Neural progenitor cell (in vitro differentiated cells): ENCODE measurements at regions not wholly inside any gene's neighbourhood (a gene's known extent, or its start where the extent isn't known, plus 50 kb on each side); places are given as distances from the start of the nearest gene placed in this dataset.

ENCODE experiments used
- DNase-seq: peaks from one replicate; pipeline ENCODE4 v3.0.0-alpha.2; 2016; ENCODE audit warnings: low spot score
- H2AFZ ChIP-seq: fragments of 200-600 bp; sonication (generic); replicated peaks from 2 replicates; pipeline ENCODE4 v1.6.1; 2016; ENCODE audit warnings: antibody characterized with exemption
- H3F3A ChIP-seq: fragments of 200-600 bp; sonication (generic); 2 replicates; pipeline ENCODE4 v1.6.1; 2016; ENCODE audit warnings: antibody characterized with exemption, low read depth
- H3K27ac ChIP-seq: fragments of 200-600 bp; sonication (generic); 2 replicates; pipeline ENCODE4 v1.5.1; 2016; ENCODE audit warnings: mild to moderate bottlenecking
- H3K27me3 ChIP-seq: fragments of 200-600 bp; sonication (generic); 2 replicates; pipeline ENCODE4 v1.6.1; 2016; ENCODE audit warnings: mild to moderate bottlenecking, moderate library complexity
- H3K36me3 ChIP-seq: fragments of 200-600 bp; sonication (generic); 2 replicates; pipeline ENCODE4 v1.5.1; 2016
- H3K4me1 ChIP-seq: fragments of 200-600 bp; sonication (generic); 2 replicates; pipeline ENCODE4 v1.6.1; 2016; ENCODE audit warnings: mixed run types
- H3K4me2 ChIP-seq: fragments of 200-600 bp; sonication (generic); 2 replicates; pipeline ENCODE4 v1.6.1; 2016
- H3K4me3 ChIP-seq: fragments of 200-600 bp; sonication (generic); 2 replicates; pipeline ENCODE4 v1.5.1; 2016
- H3K79me2 ChIP-seq: fragments of 200-600 bp; sonication (generic); 2 replicates; pipeline ENCODE4 v1.6.1; 2016; ENCODE audit warnings: low read depth
- H3K9ac ChIP-seq: fragments of 200-600 bp; sonication (generic); 2 replicates; pipeline ENCODE4 v1.6.1; 2016
- H3K9me3 ChIP-seq: fragments of 200-600 bp; sonication (generic); 2 replicates; pipeline ENCODE4 v1.5.1; 2016; ENCODE audit warnings: low read depth
- H4K20me1 ChIP-seq: fragments of 200-600 bp; sonication (generic); 2 replicates; pipeline ENCODE4 v1.6.1; 2016; ENCODE audit warnings: low read depth
- H3K27ac Mint-ChIP-seq: 3 replicates; pipeline ENCODE4 v1.8.0; 2021; ENCODE audit warnings: mixed read lengths
- H3K27me3 Mint-ChIP-seq: 2 replicates; pipeline ENCODE4 v1.8.0; 2022; ENCODE audit warnings: low read depth, mild to moderate bottlenecking, inconsistent platforms, moderate library complexity, mixed read lengths; ENCODE audit not compliant: insufficient read depth
- H3K36me3 Mint-ChIP-seq: 3 replicates; pipeline ENCODE4 v1.8.0; 2021; ENCODE audit warnings: mixed read lengths
- H3K4me1 Mint-ChIP-seq: 3 replicates; pipeline ENCODE4 v1.8.0; 2021; ENCODE audit warnings: mixed read lengths
- H3K4me3 Mint-ChIP-seq: 3 replicates; pipeline ENCODE4 v1.8.0; 2021; ENCODE audit warnings: mild to moderate bottlenecking, moderate library complexity, mixed read lengths
- H3K9me3 Mint-ChIP-seq: 3 replicates; pipeline ENCODE4 v1.8.0; 2020; ENCODE audit warnings: mixed read lengths
- CTCF ChIP-seq: fragments of 200-600 bp; sonication (generic); IDR thresholded peaks from 2 replicates; pipeline ENCODE4 v1.5.1; 2017; ENCODE audit warnings: antibody characterized with exemption, mild to moderate bottlenecking
- EZH2 ChIP-seq: fragments of 200-600 bp; sonication (generic); IDR thresholded peaks from 2 replicates; pipeline ENCODE4 v1.6.1; 2017; ENCODE audit warnings: antibody characterized with exemption, mild to moderate bottlenecking, moderate library complexity
- EZH2phosphoT487 ChIP-seq: fragments of 200-600 bp; sonication (generic); IDR thresholded peaks from 2 replicates; pipeline ENCODE4 v1.6.1; 2017; ENCODE audit warnings: antibody characterized with exemption

GRCh38 chr7:53877688-53878087, 664.5 kb upstream of the VSTM2A start:
- Histone ChIP-seq H3F3A (no peaks in the 10 kb centered on the region), H3K27me3 (no peaks in the 10 kb centered on the region), H3K4me2 (no peak overlapping the region), H3K27ac (no peak overlapping the region), H3K79me2 (no peaks in the 10 kb centered on the region), H3K4me1 (no peaks in the 10 kb centered on the region), H3K9ac (no peak overlapping the region), H3K36me3 (no peaks in the 10 kb centered on the region), H3K4me3 (no peak overlapping the region), H3K9me3 (no peaks in the 10 kb centered on the region), H2AFZ (no peak overlapping the region), H4K20me1 (no peaks in the 10 kb centered on the region)
- no peaks in the 10 kb centered on the region for H3K27me3 Mint-ChIP-seq
- TF ChIP-seq CTCF: no peak
- TF ChIP-seq EZH2phosphoT487: no peak
- no peak for TF ChIP-seq EZH2
- H3K9me3 Mint-ChIP-seq: no peaks in the 10 kb centered on the region
- no peaks in the 10 kb centered on the region for H3K4me1 Mint-ChIP-seq
- H3K4me3 Mint-ChIP-seq: no peak overlapping the region
- no peak for DNase-seq
- H3K36me3 Mint-ChIP-seq: no peaks in the 10 kb centered on the region
- H3K27ac Mint-ChIP-seq: no peak overlapping the region

GRCh38 chr7:53900856-53901528, 641.2 kb upstream of the VSTM2A start:
- Histone ChIP-seq H3K4me2 (no peak overlapping the region), H3K9ac (no peak overlapping the region), H3K36me3 (no peaks in the 10 kb centered on the region), H3F3A (no peaks in the 10 kb centered on the region), H3K79me2 (no peaks in the 10 kb centered on the region), H3K27me3 (no peaks in the 10 kb centered on the region), H4K20me1 (no peaks in the 10 kb centered on the region), H3K4me1 (no peaks in the 10 kb centered on the region), H2AFZ (no peak overlapping the region), H3K9me3 (no peaks in the 10 kb centered on the region), H3K4me3 (no peak overlapping the region), H3K27ac (no peak overlapping the region)
- no peaks in the 10 kb centered on the region for H3K36me3 Mint-ChIP-seq
- peaks cover 4% of the 10 kb centered on the region for H3K27me3 Mint-ChIP-seq
- no peaks in the 10 kb centered on the region for H3K9me3 Mint-ChIP-seq
- no peak for DNase-seq
- no peaks in the 10 kb centered on the region for H3K4me1 Mint-ChIP-seq
- no peak for TF ChIP-seq EZH2phosphoT487
- no peak for TF ChIP-seq EZH2
- no peak for TF ChIP-seq CTCF
- H3K27ac Mint-ChIP-seq: no peak overlapping the region
- no peak overlapping the region for H3K4me3 Mint-ChIP-seq

GRCh38 chr7:53904355-53904754, 637.8 kb upstream of the VSTM2A start:
- DNase-seq: no peak
- no peaks in the 10 kb centered on the region for H3K9me3 Mint-ChIP-seq
- no peaks in the 10 kb centered on the region for H3K36me3 ChIP-seq

More at GRCh38 chr7:53904355-53904754, 637.8 kb upstream of the VSTM2A start:
- no peak overlapping the region for H3K27ac ChIP-seq
- H3K4me1 ChIP-seq: no peaks in the 10 kb centered on the region
- no peak overlapping the region for H3K4me3 ChIP-seq
- Mint-ChIP-seq H3K27me3 (peaks cover 6% of the 10 kb centered on the region), H3K36me3 (no peaks in the 10 kb centered on the region), H3K27ac (no peak overlapping the region), H3K4me1 (no peaks in the 10 kb centered on the region), H3K4me3 (no peak overlapping the region)
- no peak overlapping the region for H3K9ac ChIP-seq
- H3K79me2 ChIP-seq: no peaks in the 10 kb centered on the region
- H3K9me3 ChIP-seq: no peaks in the 10 kb centered on the region
- H2AFZ ChIP-seq: no peak overlapping the region
- TF ChIP-seq EZH2phosphoT487 (no peak), CTCF (no peak), EZH2 (no peak)
- no peaks in the 10 kb centered on the region for H3F3A ChIP-seq
- no peak overlapping the region for H3K4me2 ChIP-seq
- no peaks in the 10 kb centered on the region for H4K20me1 ChIP-seq
- no peaks in the 10 kb centered on the region for H3K27me3 ChIP-seq
